Keratinocyte (primary cell): ENCODE measurements at regions not wholly inside any gene's neighbourhood (a gene's known extent, or its start where the extent isn't known, plus 50 kb on each side); places are given as distances from the start of the nearest gene placed in this dataset.

Source experiments
- DNase-seq: peaks from one replicate; pipeline ENCODE4 v3.0.0-alpha.2; 2011; ENCODE audit warnings: low read depth, missing footprints, low spot score
- FAIRE-seq: peaks from 2 replicates; lab custom pipeline; 2011; peaks lifted over from hg19 to GRCh38; lab: Jason Lieb, UNC
- H2AFZ ChIP-seq: 2 replicates; pipeline ENCODE4 v1.6.0; 2012; ENCODE audit warnings: low read length, control low read depth, inconsistent platforms; ENCODE audit not compliant: control insufficient read depth
- H3K27ac ChIP-seq: 2 replicates; pipeline ENCODE4 v1.5.1; 2011; ENCODE audit warnings: low read length; ENCODE audit not compliant: control insufficient read depth, insufficient read depth
- H3K27me3 ChIP-seq: 3 replicates; pipeline ENCODE4 v1.6.0; 2011; ENCODE audit warnings: low read length; ENCODE audit not compliant: control insufficient read depth, insufficient read depth; ENCODE audit errors: extremely low read depth
- H3K36me3 ChIP-seq, 2 experiments: 2 replicates in 1 of 2; 3 replicates in 1 of 2; pipeline ENCODE4 v1.5.1; 2011; ENCODE audit warnings: low read length in 2 of 2, mild to moderate bottlenecking in 1 of 2; ENCODE audit not compliant: control insufficient read depth in 2 of 2, insufficient read depth in 2 of 2; ENCODE audit errors: extremely low read depth in 1 of 2
- H3K4me1 ChIP-seq: 3 replicates; pipeline ENCODE4 v1.5.1; 2011; ENCODE audit warnings: low read length; ENCODE audit not compliant: control insufficient read depth, insufficient read depth; ENCODE audit errors: extremely low read depth
- H3K4me2 ChIP-seq: 3 replicates; pipeline ENCODE4 v1.6.0; 2011; ENCODE audit warnings: low read depth, low read length; ENCODE audit not compliant: control insufficient read depth, insufficient read depth; ENCODE audit errors: extremely low read depth
- H3K4me3 ChIP-seq, 3 experiments: fragments of 200-600 bp in 1 of 3; sonication (generic) in 1 of 3; 2 replicates in 2 of 3; 3 replicates in 1 of 3; pipeline ENCODE4 v1.5.1; 2011 to 2016; ENCODE audit warnings: low read length in 3 of 3, mild to moderate bottlenecking in 3 of 3, control low read depth in 2 of 3, inconsistent platforms in 1 of 3, low read depth in 1 of 3, mixed read lengths in 1 of 3, mixed run types in 1 of 3, moderate library complexity in 1 of 3; ENCODE audit not compliant: control insufficient read depth in 2 of 3, insufficient read depth in 2 of 3; ENCODE audit errors: extremely low read depth in 1 of 3
- H3K79me2 ChIP-seq: 2 replicates; pipeline ENCODE4 v1.6.0; 2012; ENCODE audit warnings: low read length; ENCODE audit not compliant: control insufficient read depth, insufficient read depth
- H3K9ac ChIP-seq: 3 replicates; pipeline ENCODE4 v1.6.0; 2011; ENCODE audit warnings: low read length; ENCODE audit not compliant: control insufficient read depth, insufficient read depth; ENCODE audit errors: extremely low read depth
- H3K9me1 ChIP-seq: 3 replicates; pipeline ENCODE4 v1.6.0; 2011; ENCODE audit warnings: low read length; ENCODE audit not compliant: control insufficient read depth, insufficient read depth; ENCODE audit errors: extremely low read depth
- H3K9me3 ChIP-seq: 2 replicates; pipeline ENCODE4 v1.5.1; 2012; ENCODE audit warnings: low read depth, low read length; ENCODE audit not compliant: control insufficient read depth
- H4K20me1 ChIP-seq: 3 replicates; pipeline ENCODE4 v1.6.0; 2011; ENCODE audit warnings: low read length; ENCODE audit not compliant: control insufficient read depth, insufficient read depth; ENCODE audit errors: extremely low read depth
- CTCF ChIP-seq, 3 experiments: IDR thresholded peaks in 1 of 3; conservative IDR thresholded peaks in 1 of 3; optimal IDR thresholded peaks in 1 of 3; 2 replicates in 2 of 3; 3 replicates in 1 of 3; pipeline versions ENCODE3 to v1.5.1; 2011; ENCODE audit warnings: low read length in 3 of 3, mild to moderate bottlenecking in 3 of 3, moderate library complexity in 2 of 3, control low read depth in 1 of 3, inconsistent platforms in 1 of 3; ENCODE audit not compliant: insufficient read depth in 2 of 3; ENCODE audit errors: extremely low read depth in 1 of 3
- EZH2 ChIP-seq: IDR thresholded peaks from one replicate; pipeline ENCODE4 v1.6.1; 2012; ENCODE audit warnings: inconsistent platforms, mild to moderate bottlenecking, low read length, moderate library complexity
- dilution Hi-C: fragments of 300-500 bp; cut with MboI; formaldehyde crosslinking; loops from one replicate; pipeline ENCODE4 v1.7.0; 2020; ENCODE audit warnings: low sequenced_read_pairs; ENCODE audit not compliant: extremely low pct_ligation_motif_present

- FAIRE-seq (no peak), DNase-seq (no peak)
- H3K36me3 ChIP-seq, result no peaks in the 10 kb centered on the region
- no peak overlapping the region for H3K27ac ChIP-seq
- H2AFZ ChIP-seq, result no peak overlapping the region
- no peak overlapping the region for H3K4me2 ChIP-seq
- no peaks in the 10 kb centered on the region for H3K27me3 ChIP-seq
- H3K9me3 ChIP-seq, result no peaks in the 10 kb centered on the region
- no peaks in the 10 kb centered on the region for H3K79me2 ChIP-seq
- TF ChIP-seq CTCF (optimal IDR thresholded peaks at IDR 0.05 in 1 of 3, IDR thresholded peaks at IDR 0.05 in 1 of 3, conservative IDR thresholded peaks at IDR 0.05 in 1 of 3; ENCODE audit: extremely low read depth in 1 of 3, insufficient read depth in 2 of 3, low read length in 3 of 3) (no peak), EZH2 (no peak)
- H3K9ac ChIP-seq, result no peak overlapping the region
- dilution Hi-C loops, result no loop called here
- H3K9me1 ChIP-seq, result no peaks in the 10 kb centered on the region
- H3K4me3 ChIP-seq, result no peak overlapping the region
- no peaks in the 10 kb centered on the region for H3K4me1 ChIP-seq
- H4K20me1 ChIP-seq, result no peaks in the 10 kb centered on the region
Measured at GRCh38 chr11:112410325-112410724, 149.7 kb upstream of the PLET1 start.

DNA sequence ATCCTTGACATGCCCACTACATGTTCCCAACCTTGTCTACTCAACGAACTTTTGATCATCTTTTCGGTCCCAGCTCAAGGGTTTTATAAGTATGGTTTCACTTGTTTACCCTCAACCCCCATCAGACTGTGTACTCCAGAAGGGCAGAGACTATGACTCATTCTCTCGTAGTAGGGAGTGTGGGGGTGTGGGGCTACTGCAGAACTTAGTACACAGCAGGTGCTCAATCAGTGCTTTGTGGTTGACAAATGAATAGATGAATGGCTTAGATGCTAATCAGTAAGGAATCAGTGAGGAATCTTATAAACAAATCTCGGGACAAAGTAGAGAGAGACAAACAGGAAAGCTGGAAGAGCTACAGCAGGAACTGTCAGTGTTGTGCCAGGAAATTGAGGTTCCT is 151.7 kb upstream of the PLET1 start:
- no peak overlapping the region for H3K4me3 ChIP-seq
- no peaks in the 10 kb centered on the region for H3K9me3 ChIP-seq
- H3K27me3 ChIP-seq, result peaks cover 9% of the 10 kb centered on the region
- no peaks in the 10 kb centered on the region for H3K9me1 ChIP-seq
- no peak overlapping the region for H3K4me2 ChIP-seq
- dilution Hi-C loops, result no loop called here
- FAIRE-seq (no peak), DNase-seq (no peak)
- no peak overlapping the region for H2AFZ ChIP-seq
- H4K20me1 ChIP-seq, result no peaks in the 10 kb centered on the region
- no peaks in the 10 kb centered on the region for H3K79me2 ChIP-seq
- H3K4me1 ChIP-seq, result no peaks in the 10 kb centered on the region
- no peak overlapping the region for H3K9ac ChIP-seq
- no peaks in the 10 kb centered on the region for H3K36me3 ChIP-seq
- TF ChIP-seq CTCF (optimal IDR thresholded peaks at IDR 0.05 in 1 of 3, IDR thresholded peaks at IDR 0.05 in 1 of 3, conservative IDR thresholded peaks at IDR 0.05 in 1 of 3; ENCODE audit: extremely low read depth in 1 of 3, insufficient read depth in 2 of 3, low read length in 3 of 3), result no peak
- no peak for TF ChIP-seq EZH2
- no peak overlapping the region for H3K27ac ChIP-seq
